AG04449 (cell line): ENCODE measurements at regions not wholly inside any gene's neighbourhood (a gene's known extent, or its start where the extent isn't known, plus 50 kb on each side); places are given as distances from the start of the nearest gene placed in this dataset.

Experiments used
- CTCF ChIA-PET: fragments of 350-600 bp; formaldehyde crosslinking; extraction: SDS; loops from one replicate; lab custom pipeline; 2021; ENCODE audit warnings: antibody characterized with exemption; lab: Yijun Ruan, JAX
- POLR2A ChIA-PET: fragments of 400-600, 350-600 bp; formaldehyde crosslinking; extraction: SDS; loops from one replicate; lab custom pipeline; 2020; ENCODE audit warnings: antibody characterized with exemption, inconsistent platforms; lab: Yijun Ruan, JAX
- DNase-seq: peaks from one replicate; pipeline ENCODE4 v3.0.0-alpha.2; 2010; ENCODE audit warnings: low read depth, low spot score
- H3K4me3 ChIP-seq: 2 replicates; pipeline ENCODE4 v1.5.1; 2011; ENCODE audit warnings: low read depth, mild to moderate bottlenecking, control low read depth, low read length
- CTCF ChIP-seq: IDR thresholded peaks from one replicate; pipeline ENCODE4 v1.5.1; 2011; ENCODE audit warnings: mild to moderate bottlenecking, moderate library complexity, low read length, control low read depth, inconsistent platforms; ENCODE audit not compliant: insufficient read depth; ENCODE audit errors: missing control alignments

- POLR2A ChIA-PET, result no interaction called here
- peak; percentile 23 for DNase-seq
- H3K4me3 ChIP-seq, result no peak overlapping the region
- TF ChIP-seq CTCF, result peak; percentile 5
- CTCF ChIA-PET, result interaction anchor here (1.0 to 3.0 kb wide), 4 partner anchors 12 to 41 kb away, joined by 3 to 10 read pairs (median 6); no protein-coding TSS in a partner anchor
Observed at GRCh38 chr12:66066137-66066928, 64.2 kb downstream of the LLPH start.

DNA sequence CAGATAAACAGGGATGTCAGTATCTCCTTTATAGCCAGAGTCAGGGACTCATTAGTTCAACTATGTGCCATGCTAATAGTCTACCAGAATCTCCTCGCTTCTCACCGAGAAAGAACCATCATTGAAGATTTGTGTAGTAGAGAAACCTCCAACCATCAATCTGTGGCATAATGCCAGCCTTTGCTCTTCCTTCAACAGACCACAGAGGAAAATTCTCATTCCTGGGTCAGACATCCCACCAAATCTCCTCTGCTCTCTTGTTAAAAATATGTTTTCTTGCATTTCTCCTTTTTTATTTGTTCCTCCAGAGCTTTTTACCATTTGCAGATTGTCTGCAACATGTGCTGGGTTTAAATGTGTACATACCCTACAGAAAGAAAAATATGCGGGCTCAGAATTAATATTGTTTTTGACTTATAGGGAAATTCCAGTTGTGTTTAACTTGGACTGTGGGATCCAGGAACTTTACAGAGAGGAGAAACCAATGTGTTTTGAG lies 64.9 kb downstream of the LLPH start:
- POLR2A ChIA-PET, result no interaction called here

DNA sequence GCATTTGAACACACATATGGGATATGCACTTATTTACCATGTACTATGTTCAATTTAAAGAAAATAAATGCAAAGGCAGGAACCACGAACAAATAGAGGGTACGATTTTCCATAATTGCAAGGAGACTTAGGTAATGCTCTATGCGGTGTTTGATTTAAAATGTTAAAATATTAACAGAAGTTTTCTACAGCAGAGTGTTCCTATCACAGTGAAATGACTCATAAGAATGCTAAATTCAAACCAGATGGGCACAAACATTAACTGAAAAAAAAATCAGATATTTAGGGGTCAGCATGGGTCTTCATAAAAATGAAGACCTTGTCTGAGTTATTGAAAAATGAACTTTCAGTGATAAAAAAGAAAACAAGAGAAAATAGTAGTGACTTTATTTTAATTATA lies 65.4 kb downstream of the LLPH start:
- POLR2A ChIA-PET, result no interaction called here
- H3K4me3 ChIP-seq, result no peak overlapping the region
- no peak for TF ChIP-seq CTCF
- DNase-seq, result no peak
- CTCF ChIA-PET, result interaction anchor here (1.2 to 3.0 kb wide), 5 partner anchors 9 to 39 kb away, joined by 3 to 10 read pairs (median 3); no protein-coding TSS in a partner anchor

More for the DNA sequence above, 64.9 kb downstream of the LLPH start:
- no peak for TF ChIP-seq CTCF
- peak; percentile 36 for DNase-seq
- CTCF ChIA-PET, result interaction anchor here (1.0 to 3.0 kb wide), 4 partner anchors 12 to 40 kb away, joined by 3 to 10 read pairs (median 6); no protein-coding TSS in a partner anchor
- no peak overlapping the region for H3K4me3 ChIP-seq

DNA sequence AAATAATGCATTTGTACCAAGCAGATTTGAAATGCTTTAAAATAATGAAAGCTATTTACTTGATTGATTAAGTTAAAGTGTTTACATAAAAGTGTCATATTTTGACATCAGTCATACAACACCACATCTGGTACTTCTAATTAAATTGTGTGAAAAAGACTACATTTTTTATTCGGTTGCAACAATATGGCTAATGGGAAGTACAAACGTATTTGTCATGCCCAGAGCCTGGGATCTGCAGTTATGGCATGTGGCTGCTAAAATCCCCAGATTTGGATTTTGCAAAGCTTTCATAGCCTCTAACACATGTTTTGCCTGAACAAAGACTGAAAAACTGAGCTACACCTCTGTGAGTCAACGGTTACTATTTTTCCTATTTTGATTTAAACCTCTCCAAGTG lies 66.6 kb downstream of the LLPH start:
- POLR2A ChIA-PET, result no interaction called here
- CTCF ChIA-PET, result interaction anchor here (0.8 to 1.5 kb wide), 6 partner anchors 8 to 295 kb away, joined by 3 to 4 read pairs (median 3); no protein-coding TSS in a partner anchor
- no peak for DNase-seq
- H3K4me3 ChIP-seq, result no peak overlapping the region
- TF ChIP-seq CTCF, result no peak

DNA sequence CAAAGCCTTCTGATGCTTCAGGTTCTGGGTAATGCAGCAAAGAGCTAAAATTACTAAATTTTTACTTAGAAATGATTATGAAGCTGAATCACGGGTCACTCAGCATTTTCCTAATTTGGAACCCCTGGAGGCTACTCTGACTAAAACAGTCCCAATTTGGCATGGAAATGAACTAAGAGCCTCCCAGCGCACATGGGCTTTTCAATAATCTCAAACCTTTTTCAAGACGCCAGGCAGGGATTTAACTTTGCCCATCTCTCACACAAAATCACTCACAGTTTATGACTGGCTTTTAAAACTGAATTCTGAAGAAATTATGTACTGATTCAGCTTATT lies 68.3 kb downstream of the LLPH start:
- ChIA-PET POLR2A (no interaction called here), CTCF (interaction anchor here (1.3 to 2.0 kb wide), 4 partner anchors 17 to 460 kb away, joined by 4 to 6 read pairs (median 4); no protein-coding TSS in a partner anchor)
- TF ChIP-seq CTCF, result no peak
- DNase-seq, result no peak
- no peak overlapping the region for H3K4me3 ChIP-seq

- no peak for TF ChIP-seq CTCF
- ChIA-PET POLR2A (no interaction called here), CTCF (interaction anchor here (2.0 kb wide), 2 partner anchors 17 to 460 kb away, joined by 4 to 5 read pairs; no protein-coding TSS in a partner anchor)
- no peak for DNase-seq
- H3K4me3 ChIP-seq, result no peak overlapping the region
Observed at GRCh38 chr12:66061557-66062289, 68.8 kb downstream of the LLPH start.
